Esophagus squamous epithelium (tissue), 5 donors: ENCODE measurements at regions not wholly inside any gene's neighbourhood (a gene's known extent, or its start where the extent isn't known, plus 50 kb on each side); places are given as distances from the start of the nearest gene placed in this dataset.

Experiments
- DNase-seq: peaks from one replicate; lab custom pipeline; 2025; lab: John Stamatoyannopoulos, UW
- H3K27ac ChIP-seq, 4 donors: fragments of 200-600 bp; sonication (generic); one replicate each; pipeline ENCODE4 v1.5.1; 2016 to 2019; ENCODE audit warnings: mild to moderate bottlenecking in 1 of 4
- H3K27me3 ChIP-seq, 4 donors: fragments of 200-600 bp; sonication (generic); 1 replicate in 3 of 4; 2 replicates in 1 of 4; pipeline versions ENCODE4 v1.5.1 to v1.6.0; 2017 to 2021; ENCODE audit warnings: antibody characterized with exemption in 1 of 4
- H3K36me3 ChIP-seq, 3 donors: fragments of 200-600 bp; sonication (generic); one replicate each; pipeline ENCODE4 v1.5.1; 2016 to 2019
- H3K4me1 ChIP-seq, 3 donors: fragments of 200-600 bp; sonication (generic); one replicate each; pipeline ENCODE4 v1.5.1; 2017 to 2019
- H3K4me3 ChIP-seq, 4 donors: fragments of 200-600 bp; sonication (generic); 1 replicate in 3 of 4; 2 replicates in 1 of 4; pipeline ENCODE4 v1.5.1; 2016 to 2019; ENCODE audit warnings: mild to moderate bottlenecking in 2 of 4, moderate library complexity in 1 of 4
- H3K9me3 ChIP-seq, 3 donors: fragments of 200-600 bp; sonication (generic); one replicate each; pipeline ENCODE4 v1.5.1; 2016 to 2019
- CTCF ChIP-seq, 6 experiments: fragments of 450-650 bp in 4 of 6; fragments of 200-600 bp in 2 of 6; sonication (generic) in 2 of 6; IDR thresholded peaks; one replicate each; pipeline ENCODE4 v1.5.1; 2016 to 2019; ENCODE audit warnings: antibody characterized with exemption in 6 of 6, mild to moderate bottlenecking in 4 of 6, moderate library complexity in 4 of 6
- POLR2A ChIP-seq, 4 donors: fragments of 450-650 bp; IDR thresholded peaks; one replicate each; pipeline ENCODE4 v1.6.1; 2017; ENCODE audit warnings: antibody characterized with exemption in 4 of 4, mild to moderate bottlenecking in 4 of 4, moderate library complexity in 3 of 4
- WGBS, 2 donors: methylation state at CpG; one replicate each; pipeline ENCODE4 v1.1.5; 2018; 5-methylcytosine and 5-hydroxymethylcytosine counted together
- intact Hi-C: fragments of 100-400 bp; cut with DNase I; formaldehyde crosslinking; loops from one replicate; pipeline ENCODE4 v1.15.0; 2022
- donor health status: DM: yes; HTN: yes; CAD: no.

DNA sequence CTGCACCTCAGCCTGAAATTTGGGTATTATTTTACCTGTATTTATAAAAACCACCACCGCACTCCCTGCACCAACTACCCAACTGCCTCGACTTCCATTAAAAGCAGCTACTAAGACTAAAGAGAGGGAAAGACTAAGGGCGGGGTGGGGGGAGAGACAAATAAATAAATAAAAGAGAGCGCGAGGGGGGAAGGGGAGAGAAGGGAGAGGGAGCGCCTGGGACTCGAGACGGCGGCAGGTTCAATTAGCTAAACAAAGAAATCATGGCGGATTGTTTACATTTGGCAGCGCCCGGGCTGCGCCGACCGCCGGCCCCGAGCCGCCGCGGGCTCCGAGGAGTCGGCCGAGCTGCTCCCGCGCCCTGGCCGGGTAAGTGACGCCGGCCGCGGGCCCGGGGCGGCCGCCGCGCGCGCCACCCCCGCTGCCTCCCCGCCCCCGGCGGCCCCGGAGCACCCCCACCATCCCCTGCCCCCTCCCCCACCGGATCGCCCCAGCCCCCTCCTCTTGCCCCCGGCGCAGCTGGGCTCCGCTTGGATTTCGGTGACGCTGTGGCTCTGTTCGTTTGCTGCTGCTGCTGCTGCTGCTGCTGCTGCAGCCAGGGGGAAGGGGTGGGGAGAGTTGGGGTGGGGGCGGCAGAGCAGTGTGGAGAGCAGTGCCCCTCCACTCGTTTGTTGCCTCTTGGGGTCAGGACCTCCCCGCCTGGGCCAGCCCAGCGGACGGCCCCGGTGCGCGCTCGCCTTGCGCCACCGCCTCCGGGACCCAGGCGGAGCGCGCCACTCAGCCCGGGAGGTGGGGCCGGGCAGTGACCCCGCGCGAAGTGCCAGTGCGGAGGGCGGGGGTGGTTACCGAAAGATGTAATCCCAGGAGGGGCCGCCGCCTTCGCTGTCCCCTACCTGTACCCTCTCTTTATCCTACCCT is 187.2 kb upstream of the FANCL start:
- 0 to 1% methylated on average over 11 to 32 of the region's 76 CpGs for WGBS, 2 donors
- Histone ChIP-seq H3K4me3 (peak overlapping the region; percentile 9 to 57 (median 30)), H3K36me3 (no peaks in the 10 kb centered on the region), H3K27ac (no peak overlapping the region), H3K4me1 (peaks cover 9 to 15% (median 13%) of the 10 kb centered on the region in 3 donors), H3K27me3 (peaks cover 0 to 54% (median 2%) of the 10 kb centered on the region in 4 donors), H3K9me3 (no peaks in the 10 kb centered on the region)
- intact Hi-C loops: no loop called here
- DNase-seq: no peak
- TF ChIP-seq POLR2A (IDR thresholded peaks at IDR 0.05) (no peak), CTCF (IDR thresholded peaks at IDR 0.05) (no peak)

GRCh38 chr2:58427572-58428095 is 186.5 kb upstream of the FANCL start:
- no peak for TF ChIP-seq POLR2A (IDR thresholded peaks at IDR 0.05)
- TF ChIP-seq CTCF (IDR thresholded peaks at IDR 0.05): no peak
- intact Hi-C loops: no loop called here
- Histone ChIP-seq H3K9me3 (no peaks in the 10 kb centered on the region), H3K4me1 (peaks cover 9 to 15% (median 13%) of the 10 kb centered on the region in 3 donors), H3K36me3 (no peaks in the 10 kb centered on the region), H3K27ac (no peak overlapping the region), H3K27me3 (peaks cover 0 to 54% (median 2%) of the 10 kb centered on the region in 4 donors), H3K4me3 (peak overlapping the region; percentile 9 to 57 (median 30))
- 0 to 1% methylated on average over 11 to 28 of the region's 28 CpGs for WGBS, 2 donors
- no peak for DNase-seq

DNA sequence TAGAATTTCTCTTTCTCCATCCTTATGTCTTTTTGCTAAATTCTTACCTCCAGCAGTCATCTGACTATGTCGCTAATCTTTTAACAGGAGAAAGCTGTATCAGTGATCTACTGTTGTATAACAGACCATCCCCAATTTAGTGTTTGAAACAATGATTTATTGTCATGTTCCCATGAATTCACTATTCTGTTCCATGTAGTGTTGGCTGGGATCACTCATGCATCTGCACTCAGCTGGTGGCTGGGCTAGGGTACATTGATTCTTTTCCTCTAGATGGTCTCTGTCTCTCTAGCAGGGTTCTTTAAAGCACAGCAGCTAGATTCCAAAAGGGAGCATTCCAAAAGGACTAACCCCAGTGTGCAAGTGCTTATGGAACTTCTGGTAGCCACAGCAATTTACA is 184.2 kb upstream of the FANCL start:
- whole genome bisulfite sequencing, 2 donors: 82 to 90% methylated on average over 1 of the region's 1 CpG
- Histone ChIP-seq H3K4me3 (no peak overlapping the region), H3K36me3 (no peaks in the 10 kb centered on the region), H3K4me1 (peaks cover 9 to 15% (median 13%) of the 10 kb centered on the region in 3 donors), H3K9me3 (no peaks in the 10 kb centered on the region), H3K27ac (no peak overlapping the region), H3K27me3 (peaks cover 0 to 49% (median 2%) of the 10 kb centered on the region in 4 donors)
- TF ChIP-seq POLR2A (IDR thresholded peaks at IDR 0.05): no peak
- intact Hi-C loops: no loop called here
- DNase-seq: no peak

DNA sequence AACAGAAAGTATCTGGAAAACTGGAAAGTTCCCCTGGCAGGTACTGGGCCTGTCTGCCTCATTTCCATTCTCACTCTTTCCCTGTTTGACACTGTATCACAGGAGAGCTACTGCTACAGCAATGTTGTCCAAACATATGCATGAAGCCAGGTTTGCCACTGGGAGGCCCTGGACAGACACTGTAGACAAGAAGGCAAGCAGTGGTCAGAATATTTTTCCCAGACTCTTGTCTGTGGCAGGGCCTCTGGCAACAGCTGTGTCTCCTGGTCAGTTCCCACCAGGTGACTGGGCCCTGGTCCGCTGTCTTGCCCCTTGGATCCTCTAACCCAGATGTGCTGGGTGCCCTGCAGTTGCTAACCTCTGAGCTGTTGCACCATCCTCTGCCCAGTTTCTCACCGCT is 178.9 kb upstream of the FANCL start:
- 85 to 91% methylated on average over 2 of the region's 2 CpGs for WGBS, 2 donors
- H3K9me3 ChIP-seq: no peaks in the 10 kb centered on the region
- intact Hi-C loops: no loop called here

GRCh38 chr2:58416696-58417095 is 175.6 kb upstream of the FANCL start:
- WGBS, 2 donors: 80 to 87% methylated on average over 3 of the region's 3 CpGs
- TF ChIP-seq CTCF (IDR thresholded peaks at IDR 0.05) (no peak), POLR2A (IDR thresholded peaks at IDR 0.05) (no peak)

More for the DNA sequence above, 178.9 kb upstream of the FANCL start:
- no peak overlapping the region for H3K27ac ChIP-seq
- TF ChIP-seq POLR2A (IDR thresholded peaks at IDR 0.05) (no peak), CTCF (IDR thresholded peaks at IDR 0.05) (no peak)
- H3K4me3 ChIP-seq: no peak overlapping the region
- no peak for DNase-seq
- H3K4me1 ChIP-seq: no peaks in the 10 kb centered on the region
- H3K27me3 ChIP-seq: no peaks in the 10 kb centered on the region
- H3K36me3 ChIP-seq: no peaks in the 10 kb centered on the region

More at GRCh38 chr2:58416696-58417095, 175.6 kb upstream of the FANCL start:
- intact Hi-C loops: no loop called here
- no peak overlapping the region for H3K27ac ChIP-seq
- DNase-seq: no peak
- no peaks in the 10 kb centered on the region for H3K9me3 ChIP-seq
- no peak overlapping the region for H3K4me3 ChIP-seq
- no peaks in the 10 kb centered on the region for H3K36me3 ChIP-seq
- H3K27me3 ChIP-seq: no peaks in the 10 kb centered on the region
- no peaks in the 10 kb centered on the region for H3K4me1 ChIP-seq
